ENCODE measurements at regions not wholly inside any gene's neighbourhood (a gene's known extent, or its start where the extent isn't known, plus 50 kb on each side); places are given as distances from the start of the nearest gene placed in this dataset.

DNA sequence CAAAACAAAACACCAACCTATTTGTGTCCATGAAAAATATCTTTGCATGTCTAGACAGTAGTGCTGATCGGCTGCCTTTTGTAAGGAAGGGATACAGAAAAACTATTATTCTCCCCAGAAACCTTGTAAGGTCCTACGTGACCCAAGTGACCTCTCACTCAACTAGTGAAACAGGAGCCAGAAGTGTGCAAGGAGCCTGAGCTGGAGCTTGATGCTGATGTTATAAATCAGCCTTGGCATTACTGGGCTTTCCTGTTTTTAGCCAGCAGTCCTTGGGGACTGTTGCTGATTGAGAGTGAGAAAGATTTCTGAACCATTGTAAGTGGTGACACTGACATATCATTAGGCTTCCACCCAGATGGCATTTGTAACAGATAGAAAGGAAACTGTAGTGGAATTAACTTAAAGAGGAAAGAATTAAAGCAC lies 100.8 kb upstream of the LIMCH1 start:
- peaks cover 2 to 3% (median 2%) of the 10 kb centered on the region in 3 donors for H3K27me3 Mint-ChIP-seq (ENCODE audit: low read depth in 3 of 3)

GRCh38 chr4:41438931-41439297 lies 99.0 kb upstream of the LIMCH1 start:
- Histone ChIP-seq H3K27ac (ENCODE audit: low read depth in 1 of 2, low read length in 2 of 2) (no peak overlapping the region), H3K79me2 (ENCODE audit: insufficient read depth, low read length) (no peaks in the 10 kb centered on the region), H3K36me3 (replicated peaks in 1 of 2; ENCODE audit: control insufficient read depth in 1 of 2, insufficient read depth in 2 of 2, low read length in 2 of 2) (no peaks in the 10 kb centered on the region), H3K4me1 (ENCODE audit: control insufficient read depth in 1 of 2, insufficient read depth in 2 of 2, low read length in 2 of 2) (peaks cover 0 to 2% of the 10 kb centered on the region in 2 donors), H3K9ac (ENCODE audit: insufficient read depth, low read length, poor library complexity, severe bottlenecking) (no peak overlapping the region), H4K20me1 (ENCODE audit: insufficient read depth, low read length) (no peaks in the 10 kb centered on the region), H3K9me3 (replicated peaks in 1 of 2; ENCODE audit: control insufficient read depth in 1 of 2, insufficient read depth in 1 of 2, low read length in 2 of 2) (no peaks in the 10 kb centered on the region), H2AFZ (ENCODE audit: insufficient read depth, low read depth, low read length, poor library complexity, severe bottlenecking) (no peak overlapping the region), H3K4me3 (replicated peaks in 1 of 3; ENCODE audit: low read depth in 2 of 3, low read length in 3 of 3) (no peak overlapping the region), H3K27me3 (ENCODE audit: control insufficient read depth in 2 of 2, insufficient read depth in 2 of 2, low read length in 2 of 2) (no peaks in the 10 kb centered on the region), H3K4me2 (replicated peaks; ENCODE audit: extremely low read depth, low read length, poor library complexity, severe bottlenecking) (no peak overlapping the region)
- no peak overlapping the region for H3K4me3 Mint-ChIP-seq
- intact Hi-C loops (cut with micrococcal nuclease), result no loop called here
- H3K4me1 Mint-ChIP-seq, result peaks cover 5% of the 10 kb centered on the region
- no peaks in the 10 kb centered on the region for H3K9me3 Mint-ChIP-seq
- no peak for DNase-seq
- H3K36me3 Mint-ChIP-seq, result no peaks in the 10 kb centered on the region
- no peak overlapping the region for H3K27ac Mint-ChIP-seq
- WGBS (ENCODE audit: insufficient coverage), result no CpG with 5 or more reads among the region's 1 CpG
- H3K27me3 Mint-ChIP-seq (ENCODE audit: low read depth in 3 of 3), result peaks cover 0 to 3% (median 0%) of the 10 kb centered on the region in 3 donors
- TF ChIP-seq, protein P1, sequence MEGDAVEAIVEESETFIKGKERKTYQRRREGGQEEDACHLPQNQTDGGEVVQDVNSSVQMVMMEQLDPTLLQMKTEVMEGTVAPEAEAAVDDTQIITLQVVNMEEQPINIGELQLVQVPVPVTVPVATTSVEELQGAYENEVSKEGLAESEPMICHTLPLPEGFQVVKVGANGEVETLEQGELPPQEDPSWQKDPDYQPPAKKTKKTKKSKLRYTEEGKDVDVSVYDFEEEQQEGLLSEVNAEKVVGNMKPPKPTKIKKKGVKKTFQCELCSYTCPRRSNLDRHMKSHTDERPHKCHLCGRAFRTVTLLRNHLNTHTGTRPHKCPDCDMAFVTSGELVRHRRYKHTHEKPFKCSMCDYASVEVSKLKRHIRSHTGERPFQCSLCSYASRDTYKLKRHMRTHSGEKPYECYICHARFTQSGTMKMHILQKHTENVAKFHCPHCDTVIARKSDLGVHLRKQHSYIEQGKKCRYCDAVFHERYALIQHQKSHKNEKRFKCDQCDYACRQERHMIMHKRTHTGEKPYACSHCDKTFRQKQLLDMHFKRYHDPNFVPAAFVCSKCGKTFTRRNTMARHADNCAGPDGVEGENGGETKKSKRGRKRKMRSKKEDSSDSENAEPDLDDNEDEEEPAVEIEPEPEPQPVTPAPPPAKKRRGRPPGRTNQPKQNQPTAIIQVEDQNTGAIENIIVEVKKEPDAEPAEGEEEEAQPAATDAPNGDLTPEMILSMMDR (IDR thresholded peaks at IDR 0.05), result no peak

More for the DNA sequence above, 100.8 kb upstream of the LIMCH1 start:
- Histone ChIP-seq H3K36me3 (replicated peaks in 1 of 2; ENCODE audit: control insufficient read depth in 1 of 2, insufficient read depth in 2 of 2, low read length in 2 of 2) (no peaks in the 10 kb centered on the region), H3K9me3 (replicated peaks in 1 of 2; ENCODE audit: control insufficient read depth in 1 of 2, insufficient read depth in 1 of 2, low read length in 2 of 2) (no peaks in the 10 kb centered on the region), H3K9ac (ENCODE audit: insufficient read depth, low read length, poor library complexity, severe bottlenecking) (no peak overlapping the region), H2AFZ (ENCODE audit: insufficient read depth, low read depth, low read length, poor library complexity, severe bottlenecking) (no peak overlapping the region), H3K27me3 (ENCODE audit: control insufficient read depth in 2 of 2, insufficient read depth in 2 of 2, low read length in 2 of 2) (no peaks in the 10 kb centered on the region), H3K4me2 (replicated peaks; ENCODE audit: extremely low read depth, low read length, poor library complexity, severe bottlenecking) (no peak overlapping the region), H3K4me1 (ENCODE audit: control insufficient read depth in 1 of 2, insufficient read depth in 2 of 2, low read length in 2 of 2) (peaks cover 13 to 17% of the 10 kb centered on the region in 2 donors), H4K20me1 (ENCODE audit: insufficient read depth, low read length) (no peaks in the 10 kb centered on the region), H3K79me2 (ENCODE audit: insufficient read depth, low read length) (no peaks in the 10 kb centered on the region), H3K27ac (ENCODE audit: low read depth in 1 of 2, low read length in 2 of 2) (no peak overlapping the region), H3K4me3 (replicated peaks in 1 of 3; ENCODE audit: low read depth in 2 of 3, low read length in 3 of 3) (no peak overlapping the region)
- DNase-seq, result no peak
- no CpG with 5 or more reads among the region's 2 CpGs for WGBS (ENCODE audit: insufficient coverage)
- Mint-ChIP-seq H3K9me3 (no peaks in the 10 kb centered on the region), H3K27ac (no peak overlapping the region), H3K4me3 (no peak overlapping the region), H3K36me3 (no peaks in the 10 kb centered on the region), H3K4me1 (peaks cover 17% of the 10 kb centered on the region)
- intact Hi-C loops (cut with micrococcal nuclease), result no loop called here
- TF ChIP-seq, protein P1 (IDR thresholded peaks at IDR 0.05), result no peak
